Adrenal gland (tissue), 9 donors: ENCODE measurements at regions not wholly inside any gene's neighbourhood (a gene's known extent, or its start where the extent isn't known, plus 50 kb on each side); places are given as distances from the start of the nearest gene placed in this dataset.
A peak's percentile ranks its signal among the peaks of the same experiment; 100 is the strongest.
"Not testable (repeated sequence)": the region's sequence is repeated elsewhere in the genome, so short reads cannot be mapped to it uniquely, and the experiment has no call there.

Experiments used
- DNase-seq, 7 donors: peaks; one replicate each; pipeline ENCODE4 v3.0.0-alpha.2; 2019 to 2020
- H3K27ac ChIP-seq, 5 donors: fragments of 200-600 bp; sonication (generic) in 4 of 5; 1 replicate in 3 of 5; 2 replicates in 2 of 5; pipeline versions ENCODE4 v1.5.1 to v1.8.0; 2016 to 2020; ENCODE audit warnings: mild to moderate bottlenecking in 1 of 5
- H3K27me3 ChIP-seq: fragments of 200-600 bp; 2 replicates; pipeline ENCODE4 v1.8.0; 2021
- H3K36me3 ChIP-seq, 2 donors: fragments of 200-600 bp; replicated peaks in 1 of 2; 1 replicate in 1 of 2; 2 replicates in 1 of 2; pipeline versions ENCODE4 v1.5.1 to v1.8.0; 2018 to 2022
- H3K4me1 ChIP-seq, 2 donors: fragments of 200-600 bp; replicated peaks in 1 of 2; 1 replicate in 1 of 2; 2 replicates in 1 of 2; pipeline versions ENCODE4 v1.5.1 to v1.8.0; 2018 to 2021
- H3K4me3 ChIP-seq, 4 donors: fragments of 200-600 bp; sonication (generic) in 3 of 4; one replicate each; pipeline ENCODE4 v1.5.1; 2016 to 2018
- H3K9me3 ChIP-seq, 3 donors: fragments of 200-600 bp; sonication (generic) in 1 of 3; replicated peaks in 1 of 3; 1 replicate in 2 of 3; 2 replicates in 1 of 3; pipeline versions ENCODE4 v1.5.1 to v1.8.0; 2016 to 2021
- POLR2A ChIP-seq, 2 donors: fragments of 450-650 bp; IDR thresholded peaks; one replicate each; pipeline ENCODE4 v1.6.1; 2017; ENCODE audit warnings: antibody characterized with exemption in 2 of 2, mild to moderate bottlenecking in 2 of 2, moderate library complexity in 1 of 2
- WGBS, 4 donors: extraction: QIAGEN DNeasy Blood & Tissue Kit in 2 of 4; methylation state at CpG; one replicate each; pipeline versions ENCODE4 v1.1.5 to v1.1.7; 2013 to 2017; 5-methylcytosine and 5-hydroxymethylcytosine counted together
- intact Hi-C, 2 donors: fragments of 100-400 bp; cut with DNase I; formaldehyde crosslinking; loops; one replicate each; pipeline versions ENCODE4 v1.14.1 to v1.15.0; 2022 to 2023
- TF ChIP-seq, protein P1 (sequence below), 6 experiments: fragments of 450-650 bp in 4 of 6; fragments of 200-600 bp in 2 of 6; sonication (generic) in 1 of 6; IDR thresholded peaks; 1 replicate in 5 of 6; 2 replicates in 1 of 6; pipeline versions ENCODE4 v1.5.1 to v1.8.0; 2016 to 2021; ENCODE audit warnings: antibody characterized with exemption in 6 of 6, mild to moderate bottlenecking in 2 of 6, moderate library complexity in 1 of 6
- donor health status: healthy with polysubstance abuse.
- donor health status: Bipolar disorder and iron deficiency.
- donor health status: DM: yes; HTN: yes; CAD: no.
- donor health status: DM: no; HTN: no; CAD: no.
- donor health status: DM: no; HTN: no; CAD: no.

DNA sequence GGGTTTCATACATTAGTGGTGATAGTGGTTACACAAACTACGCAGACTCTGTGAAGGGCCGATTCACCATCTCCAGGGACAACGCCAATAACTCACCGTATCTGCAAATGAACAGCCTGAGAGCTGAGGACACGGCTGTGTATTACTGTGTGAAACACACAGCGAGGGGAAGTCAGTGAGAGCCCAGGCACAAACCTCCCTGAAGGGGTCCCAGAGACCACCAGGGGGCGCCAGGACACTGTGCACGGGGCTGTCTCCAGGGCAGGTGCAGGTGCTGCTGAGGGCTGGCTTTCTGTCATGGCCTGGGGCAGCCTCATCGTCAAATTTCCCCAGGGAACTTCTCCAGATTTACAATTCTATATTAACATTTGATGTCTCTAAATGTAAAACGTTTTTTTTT is 184.6 kb upstream of the TP53TG3C start:
- intact Hi-C loops = not testable (repeated sequence)
- DNase-seq = peak in 6 of 7 donors; percentile 7 to 51 (median 14)

DNA sequence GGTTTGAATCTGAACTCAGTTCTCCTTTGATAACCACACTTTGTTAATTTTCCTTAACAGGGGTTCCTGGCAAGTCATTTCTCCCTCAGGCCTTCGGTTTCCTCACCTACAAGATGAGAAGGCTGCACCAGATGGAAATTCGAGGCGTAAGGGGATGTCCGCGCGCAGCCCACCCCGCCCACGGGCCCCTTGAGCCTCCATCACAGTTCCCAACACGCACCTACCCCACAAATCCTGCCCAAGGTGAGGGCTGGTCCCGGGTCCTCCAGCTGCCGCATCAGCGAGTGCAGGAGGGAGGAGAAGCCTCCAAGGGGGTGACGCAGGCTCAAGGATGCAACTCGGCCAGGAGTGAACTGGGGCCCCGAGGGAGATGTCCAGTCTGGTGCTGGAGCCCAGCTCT is 166.9 kb upstream of the TP53TG3C start:
- H3K4me3 ChIP-seq, H3K4me1 ChIP-seq, H3K36me3 ChIP-seq, intact Hi-C loops, H3K9me3 ChIP-seq, H3K27me3 ChIP-seq, H3K27ac ChIP-seq, DNase-seq: not testable (repeated sequence)
- WGBS, 4 donors = 49 to 64% (median 51%) methylated on average over 11 to 13 of the region's 15 CpGs; no CpG with 5 or more reads in 1 of the 4 donors

More for the DNA sequence above, 184.6 kb upstream of the TP53TG3C start:
- not testable (repeated sequence) for H3K27me3 ChIP-seq, H3K27ac ChIP-seq, H3K36me3 ChIP-seq, H3K4me3 ChIP-seq, H3K4me1 ChIP-seq, H3K9me3 ChIP-seq
- WGBS, 4 donors = 22 to 33% (median 27%) methylated on average over 2 to 8 of the region's 10 CpGs; no CpG with 5 or more reads in 1 of the 4 donors
- TF ChIP-seq, protein P1, sequence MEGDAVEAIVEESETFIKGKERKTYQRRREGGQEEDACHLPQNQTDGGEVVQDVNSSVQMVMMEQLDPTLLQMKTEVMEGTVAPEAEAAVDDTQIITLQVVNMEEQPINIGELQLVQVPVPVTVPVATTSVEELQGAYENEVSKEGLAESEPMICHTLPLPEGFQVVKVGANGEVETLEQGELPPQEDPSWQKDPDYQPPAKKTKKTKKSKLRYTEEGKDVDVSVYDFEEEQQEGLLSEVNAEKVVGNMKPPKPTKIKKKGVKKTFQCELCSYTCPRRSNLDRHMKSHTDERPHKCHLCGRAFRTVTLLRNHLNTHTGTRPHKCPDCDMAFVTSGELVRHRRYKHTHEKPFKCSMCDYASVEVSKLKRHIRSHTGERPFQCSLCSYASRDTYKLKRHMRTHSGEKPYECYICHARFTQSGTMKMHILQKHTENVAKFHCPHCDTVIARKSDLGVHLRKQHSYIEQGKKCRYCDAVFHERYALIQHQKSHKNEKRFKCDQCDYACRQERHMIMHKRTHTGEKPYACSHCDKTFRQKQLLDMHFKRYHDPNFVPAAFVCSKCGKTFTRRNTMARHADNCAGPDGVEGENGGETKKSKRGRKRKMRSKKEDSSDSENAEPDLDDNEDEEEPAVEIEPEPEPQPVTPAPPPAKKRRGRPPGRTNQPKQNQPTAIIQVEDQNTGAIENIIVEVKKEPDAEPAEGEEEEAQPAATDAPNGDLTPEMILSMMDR (IDR thresholded peaks at IDR 0.05) = peak in 1 of 6 experiments; percentile 13

DNA sequence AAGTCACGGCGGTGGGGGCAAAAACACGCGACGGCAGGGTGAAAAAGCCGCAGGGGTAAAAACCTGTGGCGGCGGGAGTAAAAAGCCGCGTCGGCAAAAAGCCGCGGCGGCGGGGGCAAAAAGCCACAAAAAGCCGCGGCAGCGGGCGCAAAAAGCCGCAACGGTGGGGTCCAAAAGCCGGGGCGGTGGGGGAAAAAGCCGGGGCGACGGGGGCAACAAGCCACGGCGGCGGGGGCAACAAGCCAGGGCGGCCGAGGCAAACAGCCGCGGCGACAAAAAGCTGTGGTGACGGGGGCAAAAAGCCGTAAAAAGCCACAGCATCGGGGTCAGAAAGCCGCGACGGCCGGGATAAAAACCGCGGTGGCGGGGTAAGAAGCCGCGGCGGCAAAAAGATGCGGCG is 166.1 kb upstream of the TP53TG3C start:
- H3K27ac ChIP-seq, H3K4me3 ChIP-seq, DNase-seq, H3K4me1 ChIP-seq, H3K9me3 ChIP-seq, H3K36me3 ChIP-seq, H3K27me3 ChIP-seq, intact Hi-C loops: not testable (repeated sequence)
- 22 to 64% (median 49%) methylated on average over 16 to 37 of the region's 49 CpGs for WGBS, 4 donors

DNA sequence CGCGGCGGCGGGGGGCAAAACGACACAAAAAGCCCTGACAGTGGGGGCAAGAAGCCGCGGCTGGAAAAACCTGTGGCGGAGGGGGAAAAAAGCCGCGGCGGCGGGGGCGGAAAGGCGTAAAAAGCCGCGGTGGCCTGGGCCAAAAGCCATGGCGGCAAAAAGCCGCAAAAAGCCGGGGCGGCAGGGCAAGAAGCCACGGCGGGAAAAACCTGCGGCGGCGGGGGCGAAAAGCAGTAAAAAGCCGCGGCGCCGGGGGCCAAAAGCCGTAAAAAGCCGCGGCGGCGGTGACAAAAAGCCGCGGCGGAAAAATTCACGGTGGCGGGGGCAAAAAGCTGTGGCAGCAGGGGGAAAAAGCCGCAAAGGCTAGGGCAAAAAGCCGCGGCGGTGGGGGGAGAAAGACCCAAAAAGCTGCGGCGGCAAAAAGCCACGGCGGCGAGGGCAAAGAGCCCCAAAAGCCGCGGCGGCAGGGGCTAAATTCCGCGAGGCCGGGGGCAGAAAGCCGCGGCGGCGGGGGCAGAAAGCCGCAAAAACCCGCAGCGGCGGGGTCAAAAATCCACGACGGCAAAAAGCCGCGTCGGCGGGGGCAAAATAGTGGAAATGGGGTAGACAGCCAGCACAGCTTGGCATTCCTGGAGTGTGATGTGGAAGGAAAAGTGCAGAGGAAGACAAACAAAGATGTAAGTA is 165.2 kb upstream of the TP53TG3C start:
- H3K27me3 ChIP-seq, H3K9me3 ChIP-seq, H3K4me3 ChIP-seq, DNase-seq, H3K27ac ChIP-seq, H3K4me1 ChIP-seq, H3K36me3 ChIP-seq, intact Hi-C loops: not testable (repeated sequence)
- WGBS, 4 donors = 32 to 53% (median 42%) methylated on average over 41 to 63 of the region's 69 CpGs

DNA sequence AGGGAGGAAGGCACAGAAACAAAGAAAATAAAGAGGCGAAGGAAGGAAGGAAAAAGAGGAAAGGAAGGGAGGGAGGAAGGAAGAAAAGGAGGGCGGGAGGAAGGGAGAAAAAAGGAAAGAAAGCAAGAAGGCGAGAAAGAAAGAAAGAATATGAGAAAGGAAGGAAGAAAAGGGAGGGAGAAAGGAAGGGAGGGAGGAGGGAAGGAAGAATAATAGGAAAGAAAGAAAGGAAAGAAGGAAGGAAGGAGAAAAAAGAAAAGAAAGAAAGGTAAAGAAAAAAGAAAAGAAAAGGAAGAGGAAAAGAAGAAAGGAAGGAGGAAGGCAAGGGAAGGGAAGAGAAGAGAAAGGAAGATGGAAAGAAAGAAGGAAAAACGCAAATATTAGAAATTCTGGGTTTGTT is 145.2 kb upstream of the TP53TG3C start:
- H3K9me3 ChIP-seq, H3K4me1 ChIP-seq, H3K27ac ChIP-seq, H3K36me3 ChIP-seq, DNase-seq, H3K4me3 ChIP-seq, H3K27me3 ChIP-seq, intact Hi-C loops: not testable (repeated sequence)
- 26 to 42% (median 34%) methylated on average over 4 of the region's 4 CpGs for WGBS, 4 donors

DNA sequence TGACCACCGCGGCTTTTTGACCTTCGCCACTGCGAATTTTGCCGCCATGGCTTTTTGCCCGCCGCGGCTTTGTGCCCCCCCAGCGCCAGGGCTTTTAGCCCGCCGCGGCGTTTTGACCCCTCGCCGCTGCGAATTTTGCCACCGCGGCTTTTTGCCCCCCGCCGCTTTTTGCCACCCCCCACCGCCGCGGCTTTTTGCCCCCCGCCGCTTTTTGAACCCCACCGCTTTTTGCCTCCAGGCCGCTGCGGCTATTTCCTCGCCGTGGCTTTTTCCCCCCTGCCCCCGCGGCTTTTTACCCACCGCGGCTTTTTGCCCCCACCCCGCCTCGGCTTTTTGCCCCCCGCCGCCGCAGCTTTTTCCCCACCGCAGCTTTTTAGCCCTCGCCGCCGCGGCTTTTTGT is 134.8 kb upstream of the TP53TG3C start:
- 25 to 48% (median 35%) methylated on average over 17 to 44 of the region's 44 CpGs for WGBS, 4 donors
- no peak overlapping the region for H3K4me3 ChIP-seq
- no peaks in the 10 kb centered on the region for H3K9me3 ChIP-seq
- intact Hi-C loops = no loop called here
- H3K36me3 ChIP-seq = no peaks in the 10 kb centered on the region
- H3K4me1 ChIP-seq = no peaks in the 10 kb centered on the region
- DNase-seq = no peak
- H3K27ac ChIP-seq = no peak overlapping the region
- no peak for TF ChIP-seq POLR2A (IDR thresholded peaks at IDR 0.05)
- TF ChIP-seq, protein P1 (IDR thresholded peaks at IDR 0.05) = no peak
- no peaks in the 10 kb centered on the region for H3K27me3 ChIP-seq

DNA sequence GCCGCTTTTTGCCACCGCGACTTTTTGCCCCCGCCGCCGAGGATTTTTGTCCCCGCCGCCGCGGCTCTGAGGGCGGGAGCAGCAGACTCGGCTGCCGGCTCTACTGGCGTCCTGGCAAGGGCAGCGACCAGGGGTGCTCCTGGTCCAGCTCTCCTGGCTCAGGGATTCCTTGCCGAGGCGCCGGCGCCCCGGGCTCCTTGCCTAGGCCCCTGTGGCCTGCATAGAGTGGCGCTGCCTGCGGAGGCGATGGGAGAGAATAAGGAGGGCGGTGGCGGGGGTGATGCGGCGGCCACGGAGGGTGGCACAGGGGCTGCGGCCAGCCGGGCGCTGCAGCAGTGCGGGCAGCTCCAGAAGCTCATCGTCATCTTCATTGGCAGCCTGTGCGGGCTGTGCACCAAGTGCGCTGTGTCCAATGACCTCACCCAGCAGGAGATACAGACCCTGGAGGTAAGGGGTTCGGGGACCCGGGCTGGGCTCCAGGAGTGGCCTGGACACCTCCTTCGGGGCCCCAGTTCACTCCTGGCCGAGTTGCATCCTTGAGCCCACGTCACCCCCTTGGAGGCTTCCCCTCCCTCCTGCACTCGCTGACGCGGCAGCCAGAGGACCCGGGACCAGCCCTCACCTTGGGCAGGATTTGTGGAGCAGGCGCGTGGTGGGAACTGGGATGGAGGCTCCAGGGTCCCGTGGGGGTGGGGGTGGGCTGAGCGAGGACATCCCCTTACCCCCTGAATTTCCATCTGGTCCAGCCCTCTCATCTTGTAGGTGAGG is 134.2 kb upstream of the TP53TG3C start:
- H3K4me3 ChIP-seq, H3K27me3 ChIP-seq, H3K27ac ChIP-seq, H3K9me3 ChIP-seq, intact Hi-C loops, DNase-seq, H3K4me1 ChIP-seq, H3K36me3 ChIP-seq: not testable (repeated sequence)
- WGBS, 4 donors = 34 to 39% (median 39%) methylated on average over 15 to 32 of the region's 48 CpGs; no CpG with 5 or more reads in 1 of the 4 donors

DNA sequence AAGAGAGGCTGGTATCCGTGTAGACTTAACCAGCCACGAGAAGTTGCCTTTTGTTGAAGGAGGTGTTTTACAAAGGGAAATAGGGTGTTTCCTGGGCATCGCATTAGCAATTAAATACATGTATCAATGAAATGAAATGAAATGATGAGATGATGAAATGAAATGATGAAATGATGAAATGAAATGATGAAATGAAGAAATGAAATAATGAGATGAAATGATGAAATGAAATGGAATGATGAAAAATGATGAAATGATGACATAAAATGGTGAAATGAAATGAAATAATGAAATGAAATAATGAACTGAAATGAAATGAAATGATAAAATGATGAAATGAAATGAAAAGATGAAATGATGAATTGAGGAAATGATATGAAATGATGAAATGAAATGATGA is 131.3 kb upstream of the TP53TG3C start:
- 67 to 87% (median 72%) methylated on average over 3 of the region's 3 CpGs for WGBS, 4 donors
- DNase-seq, intact Hi-C loops, H3K4me1 ChIP-seq, H3K9me3 ChIP-seq, H3K36me3 ChIP-seq, H3K4me3 ChIP-seq, H3K27ac ChIP-seq, H3K27me3 ChIP-seq: not testable (repeated sequence)
